C4-2B (cell line): ENCODE measurements at regions not wholly inside any gene's neighbourhood (a gene's known extent, or its start where the extent isn't known, plus 50 kb on each side); places are given as distances from the start of the nearest gene placed in this dataset.

Experiments used
- ZFX ChIP-seq: fragments of 450-650 bp; IDR thresholded peaks from 2 replicates; pipeline ENCODE4 v1.6.1; 2017
- TF ChIP-seq, protein P1 (sequence below): fragments of 450-650 bp; conservative IDR thresholded peaks from 2 replicates; pipeline ENCODE4 v1.5.1; 2017; ENCODE audit warnings: mild to moderate bottlenecking

DNA sequence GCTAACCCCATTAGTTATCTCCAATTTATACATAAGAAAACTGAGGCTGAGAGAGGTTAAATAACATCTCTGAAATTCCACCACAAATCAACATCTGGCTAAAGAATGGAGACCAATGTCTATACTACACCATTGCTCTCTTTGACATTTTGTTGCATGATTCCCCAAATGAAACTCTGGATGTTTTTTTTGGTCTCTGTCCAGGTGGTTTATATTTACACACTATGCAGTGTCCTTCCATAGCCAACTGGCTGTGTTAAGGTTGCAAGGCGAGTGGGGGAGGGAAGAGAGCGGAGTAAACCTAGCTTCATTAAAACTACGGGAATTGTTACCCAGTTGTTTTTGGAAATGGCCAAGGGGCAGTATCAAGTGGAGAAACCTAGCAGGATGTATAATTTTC is 67.2 kb downstream of the KIF4B start:
- TF ChIP-seq, protein P1, sequence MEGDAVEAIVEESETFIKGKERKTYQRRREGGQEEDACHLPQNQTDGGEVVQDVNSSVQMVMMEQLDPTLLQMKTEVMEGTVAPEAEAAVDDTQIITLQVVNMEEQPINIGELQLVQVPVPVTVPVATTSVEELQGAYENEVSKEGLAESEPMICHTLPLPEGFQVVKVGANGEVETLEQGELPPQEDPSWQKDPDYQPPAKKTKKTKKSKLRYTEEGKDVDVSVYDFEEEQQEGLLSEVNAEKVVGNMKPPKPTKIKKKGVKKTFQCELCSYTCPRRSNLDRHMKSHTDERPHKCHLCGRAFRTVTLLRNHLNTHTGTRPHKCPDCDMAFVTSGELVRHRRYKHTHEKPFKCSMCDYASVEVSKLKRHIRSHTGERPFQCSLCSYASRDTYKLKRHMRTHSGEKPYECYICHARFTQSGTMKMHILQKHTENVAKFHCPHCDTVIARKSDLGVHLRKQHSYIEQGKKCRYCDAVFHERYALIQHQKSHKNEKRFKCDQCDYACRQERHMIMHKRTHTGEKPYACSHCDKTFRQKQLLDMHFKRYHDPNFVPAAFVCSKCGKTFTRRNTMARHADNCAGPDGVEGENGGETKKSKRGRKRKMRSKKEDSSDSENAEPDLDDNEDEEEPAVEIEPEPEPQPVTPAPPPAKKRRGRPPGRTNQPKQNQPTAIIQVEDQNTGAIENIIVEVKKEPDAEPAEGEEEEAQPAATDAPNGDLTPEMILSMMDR, result no peak
- TF ChIP-seq ZFX, result no peak
